ENCODE measurements at regions not wholly inside any gene's neighbourhood (a gene's known extent, or its start where the extent isn't known, plus 50 kb on each side); places are given as distances from the start of the nearest gene placed in this dataset.

DNA sequence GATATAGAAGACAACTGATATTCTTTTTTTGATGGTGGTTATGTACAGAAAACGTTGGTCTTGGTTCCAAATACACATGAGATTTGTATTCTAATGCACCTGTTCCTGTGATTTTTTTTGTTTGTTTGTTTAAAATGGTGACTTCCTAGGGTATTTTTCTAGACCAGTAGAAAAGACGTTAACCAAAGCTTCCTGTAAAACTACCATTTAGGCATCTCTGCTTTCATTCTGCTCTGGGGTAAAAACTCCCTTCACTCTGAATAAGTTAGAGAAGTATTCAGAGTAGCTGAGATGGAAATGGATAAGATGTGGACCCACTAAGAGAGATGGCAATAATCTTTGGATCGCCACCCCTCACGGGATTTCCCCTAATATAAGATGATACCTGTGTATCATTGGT is 343.2 kb upstream of the KLF3 start:
- H3K9me3 ChIP-seq (ENCODE audit: control insufficient read depth in 1 of 2, insufficient read depth in 1 of 2, low read depth in 1 of 2, low read length in 2 of 2) = no peaks in the 10 kb centered on the region
- H3K27ac ChIP-seq (ENCODE audit: low read depth, low read length) = no peak overlapping the region
- H3K9me2 ChIP-seq (ENCODE audit: insufficient read depth) = no peaks in the 10 kb centered on the region
- H3K27me3 ChIP-seq (ENCODE audit: insufficient read depth, low read length) = no peaks in the 10 kb centered on the region
- POLR2A ChIA-PET = interaction anchor here (0.7 to 1.5 kb wide), 3 partner anchors 131 to 403 kb away, joined by 3 to 9 read pairs (median 3); no protein-coding TSS in a partner anchor
- no peak for DNase-seq (ENCODE audit: low read depth, low spot score)
- RAD21 ChIA-PET (ENCODE audit: low non-redundant PET in 1 of 2, low total read pairs in 2 of 2, uncharacterized antibody in 2 of 2, unreplicated experiment in 2 of 2) = interaction anchor here in 1 of 2 experiments (1.6 kb wide), 1 partner anchor 354 kb away, joined by 4 read pairs; no protein-coding TSS in a partner anchor
- no peaks in the 10 kb centered on the region for H4K20me1 ChIP-seq (ENCODE audit: insufficient read depth)
- TF ChIP-seq, protein P1, sequence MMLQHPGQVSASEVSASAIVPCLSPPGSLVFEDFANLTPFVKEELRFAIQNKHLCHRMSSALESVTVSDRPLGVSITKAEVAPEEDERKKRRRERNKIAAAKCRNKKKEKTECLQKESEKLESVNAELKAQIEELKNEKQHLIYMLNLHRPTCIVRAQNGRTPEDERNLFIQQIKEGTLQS (IDR thresholded peaks at IDR 0.05) = no peak
- no peak for TF ChIP-seq TCF7L2 (IDR thresholded peaks at IDR 0.05; ENCODE audit: borderline replicate concordance, extremely low read depth, insufficient read depth, insufficient read length)
- TF ChIP-seq FOSL1 (IDR thresholded peaks at IDR 0.05; ENCODE audit: low read depth) = no peak
- no peak for TF ChIP-seq CBX3 (IDR thresholded peaks at IDR 0.05; ENCODE audit: low read depth)
- TF ChIP-seq POLR2A (IDR thresholded peaks at IDR 0.05; ENCODE audit: borderline replicate concordance, extremely low read depth, insufficient read depth, insufficient read length) = no peak
- TF ChIP-seq ELF1 (IDR thresholded peaks at IDR 0.05; ENCODE audit: borderline replicate concordance, low read depth) = no peak
- TF ChIP-seq, protein P2, sequence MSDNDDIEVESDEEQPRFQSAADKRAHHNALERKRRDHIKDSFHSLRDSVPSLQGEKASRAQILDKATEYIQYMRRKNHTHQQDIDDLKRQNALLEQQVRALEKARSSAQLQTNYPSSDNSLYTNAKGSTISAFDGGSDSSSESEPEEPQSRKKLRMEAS (IDR thresholded peaks at IDR 0.05) = no peak
- no peak for TF ChIP-seq EZH2 (IDR thresholded peaks at IDR 0.05)
- no peak for TF ChIP-seq EZH2phosphoT487 (IDR thresholded peaks at IDR 0.05; ENCODE audit: borderline replicate concordance)
- no peak for TF ChIP-seq ZFX (IDR thresholded peaks at IDR 0.05)
- TF ChIP-seq YY1 (IDR thresholded peaks at IDR 0.05; ENCODE audit: extremely low read depth, insufficient replicate concordance, low read depth, low read length) = no peak
- TF ChIP-seq, protein P3, sequence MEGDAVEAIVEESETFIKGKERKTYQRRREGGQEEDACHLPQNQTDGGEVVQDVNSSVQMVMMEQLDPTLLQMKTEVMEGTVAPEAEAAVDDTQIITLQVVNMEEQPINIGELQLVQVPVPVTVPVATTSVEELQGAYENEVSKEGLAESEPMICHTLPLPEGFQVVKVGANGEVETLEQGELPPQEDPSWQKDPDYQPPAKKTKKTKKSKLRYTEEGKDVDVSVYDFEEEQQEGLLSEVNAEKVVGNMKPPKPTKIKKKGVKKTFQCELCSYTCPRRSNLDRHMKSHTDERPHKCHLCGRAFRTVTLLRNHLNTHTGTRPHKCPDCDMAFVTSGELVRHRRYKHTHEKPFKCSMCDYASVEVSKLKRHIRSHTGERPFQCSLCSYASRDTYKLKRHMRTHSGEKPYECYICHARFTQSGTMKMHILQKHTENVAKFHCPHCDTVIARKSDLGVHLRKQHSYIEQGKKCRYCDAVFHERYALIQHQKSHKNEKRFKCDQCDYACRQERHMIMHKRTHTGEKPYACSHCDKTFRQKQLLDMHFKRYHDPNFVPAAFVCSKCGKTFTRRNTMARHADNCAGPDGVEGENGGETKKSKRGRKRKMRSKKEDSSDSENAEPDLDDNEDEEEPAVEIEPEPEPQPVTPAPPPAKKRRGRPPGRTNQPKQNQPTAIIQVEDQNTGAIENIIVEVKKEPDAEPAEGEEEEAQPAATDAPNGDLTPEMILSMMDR (IDR thresholded peaks at IDR 0.05 in 2 of 3, conservative IDR thresholded peaks at IDR 0.05 in 1 of 3; ENCODE audit: borderline replicate concordance in 1 of 3, insufficient read depth in 1 of 3, low read depth in 2 of 3, low read length in 2 of 3) = no peak
- TF ChIP-seq ZNF274 (IDR thresholded peaks at IDR 0.05; ENCODE audit: low read depth, low read length) = no peak
- BruUV-seq (replicated peaks) = no TSS peak
- H3K36me3 ChIP-seq (ENCODE audit: control insufficient read depth in 1 of 2, insufficient read depth in 2 of 2, low read length in 2 of 2) = no peaks in the 10 kb centered on the region
- peaks cover 17 to 37% of the 10 kb centered on the region in 2 experiments for H3K4me1 ChIP-seq (ENCODE audit: control insufficient read depth in 1 of 2, insufficient read depth in 2 of 2, low read length in 2 of 2)
- intact Hi-C loops (cut with micrococcal nuclease) = loop anchor here (1.0 kb wide), 1 partner anchor 407 kb away; no protein-coding TSS in a partner anchor
- no peak overlapping the region for H2AFZ ChIP-seq (ENCODE audit: low read depth, low read length, poor library complexity, severe bottlenecking)
- no peaks in the 10 kb centered on the region for H3K79me2 ChIP-seq (ENCODE audit: insufficient read depth, low read length)
- no peak overlapping the region for H3K4me3 ChIP-seq (replicated peaks in 1 of 2; ENCODE audit: low read depth in 1 of 2, low read length in 2 of 2)
- CTCF ChIA-PET = interaction anchor here (0.9 to 2.9 kb wide), 4 partner anchors 11 to 403 kb away, joined by 3 to 42 read pairs (median 9); no protein-coding TSS in a partner anchor
- no peak overlapping the region for H3K9ac ChIP-seq (ENCODE audit: low read length)
- no peak overlapping the region for H3K4me2 ChIP-seq (ENCODE audit: low read length)
- ATAC-seq = no peak
